IMR-90 (cell line): ENCODE measurements at regions not wholly inside any gene's neighbourhood (a gene's known extent, or its start where the extent isn't known, plus 50 kb on each side); places are given as distances from the start of the nearest gene placed in this dataset.

Source experiments
- ATAC-seq: fragments of 200-7000 bp; cut with Tn5 transposase; 2 replicates; pipeline ENCODE4 v1.9.1; 2020; ENCODE audit warnings: low read depth, mild to moderate bottlenecking, moderate library complexity
- BruUV-seq: library from RNA; stranded (reverse); fragments of 400-500 nt; replicated peaks from 2 replicates; lab custom pipeline; 2021; lab: Mats Ljungman, UMichigan
- CTCF ChIA-PET: fragments of 300-600 bp; formaldehyde crosslinking; extraction: SDS; loops from one replicate; lab custom pipeline; 2021; ENCODE audit warnings: antibody characterized with exemption; lab: Yijun Ruan, JAX
- POLR2A ChIA-PET: fragments of 300-600 bp; sonication (Branson Sonifier 250); formaldehyde crosslinking; loops from one replicate; lab custom pipeline; 2022; ENCODE audit warnings: antibody characterized with exemption; ENCODE audit not compliant: unreplicated experiment; lab: Charles Lee
- DNase-seq: peaks from one replicate; pipeline ENCODE4 v3.0.0; 2013
- H2AFZ ChIP-seq: replicated peaks from 2 replicates; pipeline ENCODE3; 2013; ENCODE audit warnings: low read length, mild to moderate bottlenecking; ENCODE audit not compliant: poor library complexity
- H2AK5ac ChIP-seq: 2 replicates; pipeline ENCODE4 v1.6.1; 2013; ENCODE audit warnings: low read depth, low read length, inconsistent platforms
- H2AK9ac ChIP-seq: replicated peaks from 2 replicates; pipeline ENCODE3; 2013; ENCODE audit warnings: mild to moderate bottlenecking, low read depth, low read length, moderate library complexity; ENCODE audit not compliant: poor library complexity
- H2BK120ac ChIP-seq: 2 replicates; pipeline ENCODE4 v1.6.1; 2013; ENCODE audit warnings: low read depth, low read length, inconsistent platforms
- H2BK15ac ChIP-seq: 3 replicates; pipeline ENCODE4 v1.6.1; 2013; ENCODE audit warnings: low read depth, low read length, inconsistent platforms
- H2BK20ac ChIP-seq: 2 replicates; pipeline ENCODE4 v1.6.1; 2013; ENCODE audit warnings: low read depth, mild to moderate bottlenecking, inconsistent platforms, low read length, moderate library complexity
- H2BK5ac ChIP-seq: 2 replicates; pipeline ENCODE4 v1.6.1; 2013; ENCODE audit warnings: mild to moderate bottlenecking, low read depth, low read length, inconsistent platforms; ENCODE audit not compliant: poor library complexity, severe bottlenecking
- H3K14ac ChIP-seq: replicated peaks from 2 replicates; pipeline ENCODE4 v1.6.1; 2013; ENCODE audit warnings: low read depth, low read length, inconsistent platforms
- H3K18ac ChIP-seq: 2 replicates; pipeline ENCODE4 v1.6.1; 2013; ENCODE audit warnings: low read depth, low read length, control low read depth
- H3K23ac ChIP-seq: 2 replicates; pipeline ENCODE4 v1.6.1; 2013; ENCODE audit warnings: low read depth, low read length, inconsistent platforms
- H3K27ac ChIP-seq: 2 replicates; pipeline ENCODE4 v1.5.1; 2013; ENCODE audit warnings: mild to moderate bottlenecking, control low read depth, low read length; ENCODE audit not compliant: insufficient read depth
- H3K27me3 ChIP-seq: 2 replicates; pipeline ENCODE4 v1.6.1; 2013; ENCODE audit warnings: low read length; ENCODE audit not compliant: control insufficient read depth, insufficient read depth
- H3K36me3 ChIP-seq: 2 replicates; pipeline ENCODE4 v1.6.1; 2013; ENCODE audit warnings: low read length, mixed read lengths; ENCODE audit not compliant: control insufficient read depth, insufficient read depth
- H3K4ac ChIP-seq: 2 replicates; pipeline ENCODE4 v1.6.1; 2013; ENCODE audit warnings: low read depth, low read length, inconsistent platforms
- H3K4me1 ChIP-seq: 2 replicates; pipeline ENCODE4 v1.6.1; 2013; ENCODE audit warnings: low read length, mixed read lengths; ENCODE audit not compliant: control insufficient read depth, insufficient read depth
- H3K4me2 ChIP-seq: 2 replicates; pipeline ENCODE4 v1.6.1; 2013; ENCODE audit warnings: low read depth, mild to moderate bottlenecking, control low read depth, low read length, moderate library complexity
- H3K4me3 ChIP-seq: 2 replicates; pipeline ENCODE4 v1.5.1; 2013; ENCODE audit warnings: low read depth, mild to moderate bottlenecking, control low read depth, low read length, moderate library complexity; ENCODE audit not compliant: insufficient read depth
- H3K56ac ChIP-seq: 2 replicates; pipeline ENCODE4 v1.6.1; 2013; ENCODE audit warnings: low read length, inconsistent platforms; ENCODE audit not compliant: insufficient read depth; ENCODE audit errors: extremely low read depth
- H3K79me1 ChIP-seq, 2 experiments: 2 replicates each; pipeline ENCODE4 v1.6.1; 2013; ENCODE audit warnings: low read length in 2 of 2, inconsistent platforms in 1 of 2, low read depth in 1 of 2
- H3K9ac ChIP-seq: 2 replicates; pipeline ENCODE4 v1.6.1; 2013; ENCODE audit warnings: low read depth, low read length, control low read depth
- H3K9me1 ChIP-seq: 2 replicates; pipeline ENCODE4 v1.6.1; 2013; ENCODE audit warnings: low read length, inconsistent platforms; ENCODE audit not compliant: insufficient read depth
- H3K9me3 ChIP-seq: 2 replicates; pipeline ENCODE4 v1.6.1; 2013; ENCODE audit warnings: low read length; ENCODE audit not compliant: control insufficient read depth, insufficient read depth
- H4K20me1 ChIP-seq: 2 replicates; pipeline ENCODE4 v1.6.1; 2013; ENCODE audit warnings: low read length, inconsistent platforms; ENCODE audit not compliant: insufficient read depth
- H4K5ac ChIP-seq: 2 replicates; pipeline ENCODE4 v1.6.1; 2013; ENCODE audit warnings: mild to moderate bottlenecking, low read depth, low read length, control low read depth
- H4K8ac ChIP-seq, 2 experiments: 2 replicates each; pipeline ENCODE4 v1.6.1; 2013; ENCODE audit warnings: low read depth in 2 of 2, low read length in 2 of 2, control low read depth in 1 of 2, inconsistent platforms in 1 of 2
- H4K91ac ChIP-seq: 2 replicates; pipeline ENCODE4 v1.6.1; 2013; ENCODE audit warnings: low read depth, low read length, inconsistent platforms; ENCODE audit not compliant: insufficient read depth
- BHLHE40 ChIP-seq: fragments of 150-350 bp; IDR thresholded peaks from 2 replicates; pipeline ENCODE4 v1.6.1; 2016; ENCODE audit warnings: mild to moderate bottlenecking, low read depth, low read length
- ELK1 ChIP-seq: fragments of 150-350 bp; IDR thresholded peaks from 2 replicates; pipeline ENCODE4 v1.6.1; 2016; ENCODE audit warnings: low read depth, mild to moderate bottlenecking, low read length, moderate library complexity, borderline replicate concordance
- RAD21 ChIP-seq: IDR thresholded peaks from 2 replicates; pipeline ENCODE4 v1.6.1; 2012; ENCODE audit warnings: low read length, improper control_type of control experiment
- RCOR1 ChIP-seq: IDR thresholded peaks from 2 replicates; pipeline ENCODE4 v1.6.1; 2012; ENCODE audit warnings: mild to moderate bottlenecking, low read length, improper control_type of control experiment; ENCODE audit not compliant: insufficient replicate concordance
- USF2 ChIP-seq: fragments of 150-350 bp; IDR thresholded peaks from 2 replicates; pipeline ENCODE4 v1.6.1; 2017; ENCODE audit warnings: mild to moderate bottlenecking, antibody characterized with exemption, low read length, low read depth
- WGBS, 2 experiments: methylation state at CpG; one replicate each; pipeline versions ENCODE4 v1.1.5 to v1.1.7; 2013; ENCODE audit warnings: missing lambda C conversion rate in 2 of 2; ENCODE audit not compliant: insufficient read length in 1 of 2; ENCODE audit errors: extremely low coverage in 2 of 2; 5-methylcytosine and 5-hydroxymethylcytosine counted together
- dilution Hi-C: fragments of 300-500 bp; cut with HindIII; formaldehyde crosslinking; loops from one replicate; pipeline ENCODE4 v1.14.3; 2018; ENCODE audit warnings: low sequenced_read_pairs; ENCODE audit not compliant: unreplicated experiment
- in situ Hi-C: fragments of 300-500 bp; cut with MboI; formaldehyde crosslinking; loops from 3 replicates; pipeline ENCODE4 v1.14.3; 2019; ENCODE audit warnings: low sequenced_read_pairs, inconsistent platforms, mixed read lengths
- intact Hi-C: fragments of 100-400 bp; cut with micrococcal nuclease; formaldehyde crosslinking; loops from 2 replicates; pipeline ENCODE4 v1.10.0; 2022

- Histone ChIP-seq H3K36me3 (no peaks in the 10 kb centered on the region), H2BK20ac (no peak overlapping the region), H3K14ac (no peak overlapping the region), H2BK5ac (no peak overlapping the region), H2BK120ac (no peak overlapping the region), H4K20me1 (no peaks in the 10 kb centered on the region), H4K8ac (no peak overlapping the region), H3K9ac (no peak overlapping the region), H2AK5ac (no peak overlapping the region), H3K18ac (no peak overlapping the region), H3K9me1 (no peaks in the 10 kb centered on the region), H3K4ac (no peak overlapping the region), H3K4me1 (no peaks in the 10 kb centered on the region), H3K79me1 (no peaks in the 10 kb centered on the region), H2AK9ac (no peak overlapping the region), H4K91ac (no peak overlapping the region), H2AFZ (no peak overlapping the region), H4K5ac (no peak overlapping the region), H3K27ac (no peak overlapping the region), H3K23ac (no peak overlapping the region), H3K27me3 (no peaks in the 10 kb centered on the region), H3K4me3 (no peak overlapping the region), H3K9me3 (no peaks in the 10 kb centered on the region), H3K56ac (no peak overlapping the region), H3K4me2 (no peak overlapping the region), H2BK15ac (no peak overlapping the region)
- no TSS peak for BruUV-seq
- intact Hi-C loops = no loop called here
- POLR2A ChIA-PET = no interaction called here
- CTCF ChIA-PET = no interaction called here
- ATAC-seq = no peak
- in situ Hi-C loops = no loop called here
- no peak for TF ChIP-seq RCOR1
- no peak for TF ChIP-seq RAD21
- TF ChIP-seq ELK1 = no peak
- no peak for TF ChIP-seq BHLHE40
- TF ChIP-seq USF2 = no peak
- no CpG with 5 or more reads among the region's 1 CpG for WGBS, 2 experiments
- no peak for DNase-seq
- dilution Hi-C loops = no loop called here
Measured at GRCh38 chr2:17328161-17328560, 190.1 kb downstream of the RAD51AP2 start.
